Stimulated activated CD4-positive, alpha-beta T cell treated with anti-CD3 and anti-CD28 coated beads, Interleukin-2, amount 100 ng/mL, for 4 hours (primary cell): ENCODE measurements at regions not wholly inside any gene's neighbourhood (a gene's known extent, or its start where the extent isn't known, plus 50 kb on each side); places are given as distances from the start of the nearest gene placed in this dataset.

Source experiments
- DNase-seq: peaks from one replicate; pipeline ENCODE4 v3.0.0-alpha.2; 2020; ENCODE audit warnings: low read depth

DNA sequence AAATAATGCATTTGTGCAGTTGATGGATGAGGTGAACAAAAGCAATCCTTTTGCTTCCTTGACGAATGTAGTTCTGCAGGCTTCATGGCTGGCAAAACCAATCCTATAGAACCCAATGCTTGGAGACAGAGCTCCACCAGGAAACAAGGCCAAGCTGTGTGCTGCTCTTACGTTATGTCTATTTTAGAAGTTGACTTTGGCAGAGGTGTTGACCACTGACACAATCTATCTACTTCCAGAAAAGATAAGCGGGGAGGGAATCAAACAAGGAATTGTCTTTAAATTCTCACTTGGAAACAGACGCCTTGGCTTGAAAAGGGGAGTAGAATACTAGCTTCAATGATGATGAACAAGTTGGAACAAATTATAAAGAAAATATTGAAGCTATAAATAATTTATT is 211.2 kb downstream of the SETD4 start:
- no peak for DNase-seq

DNA sequence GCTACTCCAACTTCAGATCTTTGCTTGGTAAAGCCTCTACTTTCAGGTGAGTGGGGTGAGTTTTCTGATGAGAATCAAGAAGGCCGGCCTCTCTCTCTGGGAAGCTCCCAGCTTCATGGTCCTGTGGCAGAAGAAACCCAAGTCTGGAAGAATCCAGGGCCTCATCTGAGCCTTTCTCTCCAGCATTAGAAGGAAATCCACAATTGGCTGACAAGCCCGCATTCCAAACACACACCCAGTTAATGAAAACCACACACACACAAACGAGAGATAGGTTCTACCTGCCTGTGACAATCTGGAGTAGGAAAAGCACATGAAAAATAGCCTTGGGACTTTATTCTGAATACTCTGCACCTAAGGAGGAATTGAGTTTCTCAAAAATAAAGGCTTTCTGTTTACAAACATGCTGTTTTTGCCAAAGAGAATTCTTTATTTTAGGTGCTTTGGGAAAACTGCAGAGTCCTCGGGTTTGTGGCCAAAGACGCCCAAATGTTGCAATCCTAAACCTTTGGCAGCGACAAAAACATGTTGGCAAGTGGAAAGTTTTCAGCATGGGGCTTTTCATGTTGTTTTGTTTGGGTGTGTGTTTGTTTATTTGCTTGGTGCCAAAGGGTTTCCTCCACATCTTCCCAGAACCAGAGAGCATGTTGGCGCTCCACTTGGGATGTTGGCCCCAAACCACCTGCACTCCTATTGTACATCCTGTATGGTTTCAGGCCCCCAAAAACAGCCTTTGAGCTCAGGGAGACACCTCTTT is 216.2 kb downstream of the SETD4 start:
- no peak for DNase-seq

DNA sequence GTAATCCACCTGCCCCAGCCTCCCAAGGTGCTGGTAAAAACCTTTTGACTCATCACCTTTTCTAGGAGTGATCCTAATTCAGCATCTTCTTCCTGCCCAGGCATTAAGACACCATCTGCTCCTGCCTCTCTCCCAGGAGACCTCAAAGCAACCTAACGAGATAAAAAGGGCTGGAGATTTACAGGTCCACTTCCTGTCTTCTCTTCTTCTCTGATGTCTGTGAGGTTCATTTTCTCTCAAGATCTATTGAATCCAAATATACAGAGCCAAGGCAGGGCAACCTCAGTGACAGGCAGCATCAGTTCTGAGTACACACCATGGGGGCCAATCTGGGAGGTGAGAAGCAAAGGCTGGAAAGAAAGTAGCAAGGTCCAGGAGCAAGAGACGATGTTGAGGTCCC is 219.4 kb downstream of the SETD4 start:
- no peak for DNase-seq

DNA sequence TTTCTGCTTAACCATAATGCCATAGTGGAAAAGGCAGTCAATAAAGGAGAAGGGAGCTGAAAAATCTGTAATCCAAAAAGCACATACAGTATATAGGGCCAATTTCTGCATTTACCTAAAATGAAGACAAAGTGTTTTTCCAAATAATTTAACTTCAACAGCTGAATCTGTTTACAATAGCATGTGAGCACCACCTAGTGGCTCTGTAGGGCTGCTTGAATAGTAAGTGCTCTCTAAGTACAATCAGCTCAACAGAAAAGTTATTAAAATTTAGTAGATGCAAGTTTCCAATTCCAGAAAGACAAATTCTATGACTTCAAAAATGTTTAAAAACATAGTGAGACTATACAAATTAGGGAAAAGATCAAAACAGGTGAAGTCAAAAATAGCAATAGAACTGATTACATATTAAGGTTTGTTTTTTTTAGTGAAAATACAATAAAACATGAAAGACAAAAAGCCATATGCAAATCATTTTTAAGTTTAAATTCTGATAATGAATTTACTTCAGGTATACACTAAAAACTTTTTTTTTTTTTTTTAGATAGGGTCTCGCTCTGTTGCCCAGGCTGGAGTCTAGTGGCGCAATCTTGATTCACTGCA is 220.0 kb downstream of the SETD4 start:
- DNase-seq, result peak; percentile 26

DNA sequence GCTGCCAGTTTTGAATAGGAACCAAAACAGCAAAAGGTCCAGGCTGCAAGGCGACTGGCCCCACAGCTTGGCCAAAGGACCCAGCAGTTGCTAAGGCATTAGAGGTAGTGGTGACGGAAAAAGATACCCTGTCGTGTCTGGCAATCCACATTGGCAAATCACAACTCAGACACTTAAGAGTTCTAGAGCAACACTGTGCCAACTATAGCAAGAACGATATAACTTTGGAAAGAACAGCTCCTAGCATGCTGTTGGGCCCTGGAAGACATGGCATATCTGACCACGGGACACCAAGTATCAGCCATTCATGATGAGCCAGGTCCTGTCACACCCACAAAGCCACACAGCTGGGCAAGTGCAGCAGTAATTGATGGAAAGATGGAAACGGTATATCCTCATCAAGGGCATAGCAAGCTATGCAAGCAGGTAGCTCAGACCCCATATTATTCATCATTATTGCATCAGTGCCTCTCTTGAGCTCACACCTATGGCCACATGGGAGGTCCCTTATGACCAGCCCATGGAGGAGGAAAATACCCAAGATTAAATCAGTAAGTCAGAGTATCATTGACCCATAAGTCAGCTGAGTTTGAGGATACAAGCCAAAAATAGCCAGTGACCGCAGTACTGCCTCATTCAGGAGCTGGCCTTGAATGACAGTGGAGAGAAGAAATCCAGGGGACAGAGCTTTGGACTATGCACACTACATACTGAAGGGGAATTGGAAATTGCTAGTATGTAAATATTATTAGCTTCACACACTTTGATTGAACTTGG is 221.2 kb downstream of the SETD4 start:
- no peak for DNase-seq

DNA sequence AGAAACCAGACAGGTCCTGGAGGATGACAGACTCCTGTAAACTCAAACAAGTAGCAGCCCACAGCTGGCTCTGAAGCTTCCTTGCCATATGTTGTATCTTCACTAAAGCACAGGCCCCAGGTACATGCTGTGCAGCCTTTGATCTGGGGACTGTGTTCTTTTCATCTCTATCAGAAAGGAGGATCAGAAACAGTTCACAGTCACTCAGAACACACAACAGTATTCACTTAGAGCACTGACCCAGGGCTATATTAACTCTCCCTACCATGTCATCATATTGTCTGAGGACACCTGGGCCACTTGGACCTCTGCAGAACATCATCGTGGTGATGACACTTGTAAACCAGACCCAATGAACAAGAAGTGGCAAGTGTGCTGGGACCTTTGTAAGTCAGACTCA is 222.0 kb downstream of the SETD4 start:
- DNase-seq, result no peak

DNA sequence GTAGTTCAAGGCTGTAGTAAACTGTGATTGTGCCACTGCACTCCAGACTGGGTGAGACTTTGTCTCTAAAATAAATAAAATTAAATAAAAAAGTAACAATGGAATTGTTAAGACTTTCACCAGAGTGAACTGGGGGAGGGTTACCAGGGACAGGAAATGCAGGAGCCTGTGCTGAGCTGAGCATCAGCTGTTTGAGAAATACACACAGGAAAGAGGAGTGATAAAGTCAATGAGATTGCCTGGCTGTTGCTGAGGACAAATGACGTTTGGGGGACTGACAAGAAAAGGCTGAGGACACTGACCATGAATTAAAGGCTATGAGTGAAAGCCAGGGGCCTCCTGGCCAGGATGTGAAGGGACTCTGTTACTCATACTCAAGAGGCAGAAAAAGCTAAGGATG is 226.3 kb downstream of the SETD4 start:
- no peak for DNase-seq

DNA sequence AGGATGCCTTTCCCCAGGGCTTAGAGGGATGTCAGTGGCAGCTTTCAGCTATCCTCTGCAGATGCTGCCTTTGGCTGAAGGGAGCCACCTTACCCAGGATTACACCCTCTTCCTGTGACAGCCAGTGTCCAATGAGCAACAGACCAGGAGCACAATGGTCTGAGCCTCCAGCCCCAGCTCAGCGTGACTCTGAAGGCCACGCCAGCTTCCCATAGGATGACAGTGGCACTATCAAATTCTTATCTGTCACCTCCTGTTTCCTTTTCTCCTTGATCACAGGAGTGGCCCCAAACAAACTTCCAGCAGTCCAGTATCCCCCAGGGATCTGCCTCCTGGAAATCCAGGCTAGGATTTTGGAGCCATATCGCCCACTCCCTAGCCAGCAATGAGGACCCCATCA is 226.9 kb downstream of the SETD4 start:
- no peak for DNase-seq

DNA sequence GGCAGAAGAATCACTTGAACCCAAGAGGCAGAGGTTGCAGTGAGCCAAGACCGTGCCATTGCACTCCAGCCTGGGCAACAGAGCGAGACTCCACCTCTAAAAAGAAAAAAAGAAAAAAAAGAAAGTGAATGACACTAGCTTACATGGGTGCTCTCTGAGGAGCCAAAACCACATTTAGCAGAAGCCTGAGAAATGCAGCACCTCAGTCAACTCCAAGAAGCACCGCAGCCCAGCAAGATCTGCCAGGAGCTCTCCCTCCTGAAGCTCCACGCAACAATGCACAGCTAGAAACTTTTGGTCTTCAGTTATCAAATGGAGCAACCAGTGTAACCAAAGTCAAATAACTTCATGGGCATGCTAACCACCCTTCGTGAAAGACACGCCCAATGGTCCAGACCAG is 229.1 kb downstream of the SETD4 start:
- DNase-seq, result no peak

DNA sequence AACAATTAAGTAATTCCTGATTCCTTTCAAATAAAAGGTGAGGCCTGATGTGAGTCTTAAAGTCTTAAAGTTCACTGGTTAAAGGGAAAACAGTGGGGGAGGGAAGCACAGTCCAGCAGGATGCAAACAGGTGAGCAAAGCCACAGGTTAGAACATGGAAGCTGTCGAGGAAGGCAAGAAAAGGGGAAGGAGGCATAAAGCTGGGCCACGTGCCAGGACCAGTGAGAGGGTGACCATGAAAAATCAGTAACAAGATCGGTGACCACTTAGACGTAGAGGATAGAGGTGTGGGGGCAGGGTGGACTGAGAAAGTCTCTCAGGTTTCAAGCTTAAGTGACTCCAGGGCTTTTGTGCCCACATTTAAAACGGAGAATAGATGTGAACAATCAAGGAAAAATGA is 231.3 kb downstream of the SETD4 start:
- DNase-seq, result no peak

DNA sequence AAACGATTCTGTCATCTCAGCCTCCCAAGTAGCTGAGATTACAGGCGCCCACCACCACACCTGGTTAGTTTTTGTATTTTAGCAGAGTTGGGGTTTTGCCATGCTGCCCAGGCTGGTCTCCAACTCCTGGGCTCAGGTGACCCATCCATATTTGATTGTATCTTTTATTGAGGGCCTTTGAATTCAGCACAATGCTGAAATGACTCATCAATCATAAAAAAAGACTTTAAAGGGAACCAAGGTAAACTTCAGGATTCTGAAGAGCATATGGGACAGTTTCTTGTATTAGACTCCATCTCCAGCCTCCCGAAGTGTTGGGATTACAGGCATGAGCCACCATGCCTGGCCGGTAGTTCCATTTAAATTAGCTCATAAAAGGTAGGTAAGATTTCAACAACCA is 232.2 kb downstream of the SETD4 start:
- no peak for DNase-seq

DNA sequence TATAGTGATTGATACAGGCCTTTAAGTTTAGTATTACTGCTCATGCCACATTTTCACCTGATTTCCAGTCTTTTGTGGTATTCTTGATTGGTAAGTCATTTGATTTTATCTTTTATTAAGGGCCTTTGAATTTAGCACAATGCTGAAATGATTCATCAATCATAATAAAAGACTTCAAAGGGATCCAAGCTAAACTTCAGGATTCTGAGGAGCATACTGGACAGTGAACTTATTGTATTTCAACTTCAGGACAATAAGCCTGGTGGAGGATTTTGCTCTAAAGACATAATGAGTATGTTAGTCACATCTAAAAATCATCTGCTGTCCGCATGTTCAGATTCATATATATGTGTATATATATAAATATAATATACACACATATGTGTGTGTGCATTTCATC is 233.3 kb downstream of the SETD4 start:
- no peak for DNase-seq

DNA sequence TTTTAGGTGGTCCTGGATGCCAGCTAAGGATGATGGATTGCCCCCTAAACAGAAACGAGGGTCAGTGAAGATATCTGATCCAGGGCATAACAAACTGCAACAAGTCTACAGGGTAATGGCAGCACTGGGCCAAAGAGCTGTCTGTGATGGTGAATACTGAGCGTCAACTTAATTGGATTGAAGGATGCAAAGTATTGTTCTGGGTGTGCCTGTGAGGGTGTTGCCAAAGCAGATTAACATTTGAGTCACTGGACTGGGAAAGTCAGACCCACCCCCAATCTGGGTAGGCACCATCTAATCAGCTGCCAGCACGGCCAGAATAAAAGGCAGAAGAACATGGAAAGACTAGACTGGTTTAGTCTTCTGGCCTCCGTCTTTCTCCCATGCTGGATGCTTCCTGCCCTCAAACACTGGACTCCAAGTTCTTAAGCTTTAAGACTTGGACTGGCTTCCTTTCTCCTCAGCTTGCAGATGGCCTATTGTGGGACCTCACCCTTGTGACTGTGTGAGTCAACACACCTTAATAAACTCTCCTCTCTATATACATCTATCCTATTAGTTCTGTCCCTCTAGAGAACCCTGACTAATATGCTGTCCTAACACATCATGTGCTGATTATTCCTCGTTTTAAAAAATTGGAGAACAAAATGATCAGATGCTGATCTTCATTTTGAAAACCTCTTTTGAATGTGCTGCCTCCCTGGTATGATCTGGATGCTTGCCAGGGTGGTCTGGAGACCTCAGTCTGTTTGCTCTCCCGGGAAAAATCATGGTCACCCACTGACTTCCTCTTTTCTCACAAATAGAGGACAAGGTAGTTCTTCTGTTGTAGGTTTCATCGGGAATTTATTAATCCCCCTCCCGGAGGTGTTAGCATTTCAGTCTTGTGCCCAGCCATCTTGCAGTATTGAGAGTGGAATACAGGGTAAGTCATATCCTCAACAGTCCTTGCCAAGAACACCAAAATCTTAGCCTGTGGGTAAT is 234.7 kb downstream of the SETD4 start:
- DNase-seq, result no peak

DNA sequence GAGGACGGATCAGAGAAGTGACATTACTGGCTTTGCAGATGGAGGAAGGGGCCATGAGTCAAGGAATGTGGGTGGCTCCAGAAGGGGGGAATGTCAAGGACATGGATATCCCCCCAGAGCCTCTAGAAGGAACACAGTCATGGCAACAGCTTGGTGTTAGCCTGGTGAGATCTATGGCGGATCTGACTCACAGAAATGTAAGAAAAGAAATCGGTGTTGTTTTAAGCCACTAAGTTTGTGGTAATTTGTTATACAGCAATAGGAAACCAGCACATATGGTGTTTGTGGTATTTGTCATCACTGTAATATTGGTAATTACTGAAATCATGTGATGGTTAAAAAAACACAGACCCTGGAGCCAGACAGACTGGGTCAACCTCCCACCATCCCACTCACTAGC is 236.2 kb downstream of the SETD4 start:
- DNase-seq, result no peak

DNA sequence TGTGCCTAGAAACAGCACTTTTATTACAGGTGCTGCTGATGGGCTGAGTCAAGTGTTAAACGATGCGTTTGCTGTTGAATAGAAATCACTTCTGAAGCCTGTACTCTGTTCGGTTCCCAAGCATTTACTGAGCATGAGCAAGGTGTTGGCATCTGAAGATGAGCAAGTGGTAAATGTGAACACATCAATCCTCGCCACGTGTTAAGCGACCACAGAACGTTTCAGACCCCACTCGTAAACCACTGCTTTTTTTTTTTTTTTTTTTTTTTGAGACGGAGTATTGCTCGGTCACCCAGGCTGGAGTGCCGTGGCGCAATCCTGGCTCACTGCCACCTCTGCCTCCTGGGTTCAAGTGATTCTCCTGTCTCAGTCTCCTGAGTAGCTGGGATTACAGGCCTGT is 241.2 kb downstream of the SETD4 start:
- no peak for DNase-seq

DNA sequence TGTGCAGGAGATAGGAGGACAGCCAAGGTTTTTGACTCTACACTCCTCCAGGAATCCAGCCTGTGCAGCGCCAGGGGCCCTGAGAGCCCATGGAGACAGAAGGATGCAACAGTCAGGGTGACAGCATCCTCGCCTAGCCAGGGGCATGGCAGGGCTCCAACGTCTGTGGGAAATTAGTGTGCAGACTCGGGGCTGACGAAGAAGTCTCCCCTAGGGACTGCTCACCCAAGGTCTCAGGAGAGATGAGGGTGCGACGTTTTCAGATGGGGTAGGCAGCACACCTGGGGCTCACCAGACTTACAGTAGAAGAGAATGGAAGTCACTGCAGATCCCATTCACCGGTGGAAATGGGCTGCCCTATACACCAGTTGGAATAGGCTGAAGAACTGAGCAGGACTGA is 241.7 kb downstream of the SETD4 start:
- DNase-seq, result no peak

DNA sequence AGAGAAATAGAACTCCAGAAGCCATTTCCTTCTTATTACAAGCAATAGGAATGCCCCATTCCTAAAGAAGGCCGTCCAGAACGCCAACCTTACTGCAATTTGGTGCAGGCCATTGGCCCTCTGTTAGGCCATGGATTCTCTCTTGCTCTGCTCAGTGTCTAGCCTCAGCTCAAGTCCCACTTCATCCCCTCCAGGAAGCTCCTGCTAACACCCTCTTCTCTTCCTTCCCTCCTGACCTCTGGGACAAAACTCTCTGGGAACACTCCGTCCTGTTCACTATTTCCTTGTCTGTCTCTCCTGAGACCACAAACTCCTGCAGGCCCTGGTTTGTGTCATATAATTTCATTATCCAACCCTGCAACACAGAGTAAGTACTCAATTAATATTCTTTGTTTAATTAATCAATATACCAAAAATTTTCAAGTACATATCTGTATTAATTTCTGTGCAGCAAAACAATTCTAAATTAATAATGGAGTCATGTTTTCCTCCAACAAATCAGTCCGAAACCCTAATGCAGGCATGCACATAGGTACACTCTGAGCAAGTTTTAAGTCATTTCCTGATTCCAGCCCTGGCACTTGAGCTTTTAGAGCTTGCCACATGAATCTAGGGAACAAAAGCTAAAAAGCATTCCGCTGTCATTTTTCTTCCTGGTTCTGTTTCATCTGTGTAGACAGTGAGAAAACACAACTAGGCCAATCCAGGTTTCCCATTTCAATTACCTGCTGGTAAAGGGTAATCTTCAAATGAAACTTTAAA is 245.3 kb downstream of the SETD4 start:
- DNase-seq, result no peak

DNA sequence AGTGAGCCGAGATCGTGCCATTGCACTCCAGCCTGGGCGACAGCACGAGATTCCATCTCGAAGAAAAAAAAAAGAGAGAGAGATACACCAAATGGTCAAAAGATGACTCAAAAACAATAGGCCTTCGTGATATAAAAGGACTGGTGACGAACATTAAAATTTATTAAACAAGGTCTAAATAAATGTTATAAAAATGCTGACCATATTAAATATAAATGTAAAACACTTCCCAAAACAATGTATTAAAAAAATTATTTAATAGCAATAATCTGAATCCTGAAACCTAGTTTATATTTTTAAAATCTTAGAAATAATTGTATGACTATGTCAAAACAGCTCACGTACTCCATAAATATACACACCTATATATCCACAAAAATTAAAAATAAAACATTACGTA is 247.6 kb downstream of the SETD4 start:
- no peak for DNase-seq

DNA sequence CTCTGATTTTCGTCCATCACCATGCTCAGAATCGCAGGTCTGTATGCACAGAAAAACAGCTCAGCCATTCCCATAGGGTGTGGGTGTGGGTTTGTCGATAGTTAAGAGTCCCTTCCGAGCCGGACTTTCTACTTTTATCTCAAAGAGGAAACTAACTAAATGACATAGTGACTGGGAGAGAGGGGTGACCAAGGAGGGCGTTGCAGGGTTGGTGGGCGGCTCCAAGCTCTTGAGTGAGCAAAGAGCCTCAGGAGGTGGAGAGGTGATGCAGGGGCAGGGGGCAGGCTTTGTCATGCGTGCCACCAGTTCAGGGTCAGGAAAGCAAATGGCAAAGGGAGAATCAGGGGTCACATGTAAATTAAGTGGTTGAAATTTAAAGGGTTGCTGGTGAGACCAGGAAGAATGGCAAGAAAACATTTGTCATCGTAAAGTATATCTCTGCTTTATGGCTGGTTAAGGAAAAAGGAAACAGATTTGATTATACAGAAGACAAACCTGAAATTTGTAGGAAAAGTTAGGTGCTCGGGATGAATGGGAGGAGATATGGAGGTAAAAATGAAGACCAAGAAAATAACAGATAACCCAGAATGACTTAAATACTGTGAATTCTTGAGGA is 249.0 kb downstream of the SETD4 start:
- no peak for DNase-seq

DNA sequence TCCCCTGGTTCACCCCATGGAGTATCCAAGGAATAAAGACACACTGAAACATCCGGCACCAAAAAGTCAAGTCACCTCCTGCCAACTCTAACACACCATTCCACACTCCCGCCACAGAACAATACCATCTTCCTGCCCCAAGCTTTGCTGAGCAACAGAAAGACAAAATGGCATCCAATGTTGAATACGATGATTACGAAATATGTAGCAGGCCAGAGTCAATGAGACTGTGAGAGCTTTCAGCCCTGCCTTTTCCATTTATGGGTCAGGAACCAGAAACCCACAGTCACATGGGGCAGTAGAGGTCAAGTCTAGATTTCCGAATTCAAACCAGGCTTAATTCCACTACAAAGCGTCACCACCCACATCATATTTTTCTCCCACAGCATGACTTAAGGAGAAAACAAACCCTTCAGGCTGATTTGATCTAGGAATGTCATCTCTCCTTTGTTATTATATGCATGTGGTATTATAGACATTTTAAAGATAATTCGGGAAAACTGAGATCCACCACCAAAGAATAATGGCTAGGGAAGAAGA is 249.8 kb downstream of the SETD4 start:
- DNase-seq, result no peak

DNA sequence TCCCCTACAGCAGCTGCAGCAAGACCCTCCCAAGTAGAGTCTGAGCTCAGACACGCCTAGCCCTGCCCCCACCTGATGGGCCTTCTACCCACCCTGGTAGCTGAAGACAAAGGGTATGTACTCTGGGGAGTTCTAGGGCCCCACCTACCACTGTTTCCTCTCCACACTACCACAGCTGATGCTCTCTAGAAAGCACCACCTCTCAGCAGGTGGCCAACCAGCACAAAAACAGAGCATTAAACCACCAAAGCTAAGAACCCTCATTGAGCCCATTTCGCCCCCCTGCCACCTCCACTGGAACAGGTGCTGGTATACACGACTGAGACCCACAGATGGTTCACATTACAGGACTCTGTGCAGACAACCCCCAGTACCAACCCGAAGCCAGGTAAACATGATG is 258.9 kb downstream of the SETD4 start:
- DNase-seq, result no peak
